ENCODE measurements at regions not wholly inside any gene's neighbourhood (a gene's known extent, or its start where the extent isn't known, plus 50 kb on each side); places are given as distances from the start of the nearest gene placed in this dataset.
A peak's percentile ranks its signal among the peaks of the same experiment; 100 is the strongest.

GRCh38 chr4:56757821-56758411 lies 63.6 kb downstream of the SPINK2 start:
- H3K56ac ChIP-seq (ENCODE audit: low read length) = no peak overlapping the region
- no peak overlapping the region for H2BK120ac ChIP-seq (ENCODE audit: low read depth, low read length)
- WGBS (ENCODE audit: extremely low coverage, insufficient coverage, low lambda C conversion rate) = no CpG with 5 or more reads among the region's 6 CpGs
- DNase-seq = peak; percentile 99
- no peak overlapping the region for H3K4me2 ChIP-seq (ENCODE audit: low read length)
- no peak overlapping the region for H2BK15ac ChIP-seq (replicated peaks; ENCODE audit: low read depth)
- H3K4me3 ChIP-seq (ENCODE audit: low read length) = no peak overlapping the region
- no peaks in the 10 kb centered on the region for H3K27me3 ChIP-seq (ENCODE audit: insufficient read depth, low read length, poor library complexity)
- H2AK5ac ChIP-seq (ENCODE audit: low read length) = no peak overlapping the region
- H3K18ac ChIP-seq (ENCODE audit: low read length) = no peak overlapping the region
- no peak overlapping the region for H3K27ac ChIP-seq (ENCODE audit: low read depth, low read length)
- no peaks in the 10 kb centered on the region for H3K79me1 ChIP-seq (ENCODE audit: low read length)
- no peaks in the 10 kb centered on the region for H3K36me3 ChIP-seq (ENCODE audit: control insufficient read depth, insufficient read depth, low read length)
- no peak overlapping the region for H4K8ac ChIP-seq (ENCODE audit: low read depth, low read length)
- no peak overlapping the region for H3K23ac ChIP-seq (ENCODE audit: low read length)
- no peak overlapping the region for H4K5ac ChIP-seq (ENCODE audit: low read length)
- H3K9ac ChIP-seq (ENCODE audit: low read length) = no peak overlapping the region
- no peak overlapping the region for H3K4ac ChIP-seq (ENCODE audit: low read depth, low read length)
- peaks cover 4% of the 10 kb centered on the region for H3K4me1 ChIP-seq (ENCODE audit: control insufficient read depth, low read depth, low read length)
- no peaks in the 10 kb centered on the region for H3K79me2 ChIP-seq (ENCODE audit: control insufficient read depth, insufficient read depth, low read length)
- no peak overlapping the region for H2BK5ac ChIP-seq (ENCODE audit: low read length)

GRCh38 chr4:56757261-56757746 lies 64.2 kb downstream of the SPINK2 start:
- no CpG with 5 or more reads among the region's 5 CpGs for WGBS (ENCODE audit: extremely low coverage, insufficient coverage, low lambda C conversion rate)
- Histone ChIP-seq H3K9ac (ENCODE audit: low read length) (peak overlapping the region; percentile 16), H3K27ac (ENCODE audit: low read depth, low read length) (no peak overlapping the region)

GRCh38 chr4:56755901-56756300 lies 65.6 kb downstream of the SPINK2 start:
- no peak overlapping the region for H2BK15ac ChIP-seq (replicated peaks; ENCODE audit: low read depth)
- no peak overlapping the region for H3K23ac ChIP-seq (ENCODE audit: low read length)
- H3K9ac ChIP-seq (ENCODE audit: low read length) = no peak overlapping the region
- H3K18ac ChIP-seq (ENCODE audit: low read length) = no peak overlapping the region
- H3K4me2 ChIP-seq (ENCODE audit: low read length) = no peak overlapping the region
- no peak overlapping the region for H3K56ac ChIP-seq (ENCODE audit: low read length)
- no peak overlapping the region for H3K4ac ChIP-seq (ENCODE audit: low read depth, low read length)
- no peaks in the 10 kb centered on the region for H3K27me3 ChIP-seq (ENCODE audit: insufficient read depth, low read length, poor library complexity)
- no peak overlapping the region for H2AK5ac ChIP-seq (ENCODE audit: low read length)
- H2BK5ac ChIP-seq (ENCODE audit: low read length) = no peak overlapping the region
- H4K5ac ChIP-seq (ENCODE audit: low read length) = no peak overlapping the region
- H3K27ac ChIP-seq (ENCODE audit: low read depth, low read length) = no peak overlapping the region
- H3K4me3 ChIP-seq (ENCODE audit: low read length) = no peak overlapping the region
- H3K79me1 ChIP-seq (ENCODE audit: low read length) = no peaks in the 10 kb centered on the region
- no peaks in the 10 kb centered on the region for H3K36me3 ChIP-seq (ENCODE audit: control insufficient read depth, insufficient read depth, low read length)
- no CpG with 5 or more reads among the region's 4 CpGs for WGBS (ENCODE audit: extremely low coverage, insufficient coverage, low lambda C conversion rate)
- no peaks in the 10 kb centered on the region for H3K79me2 ChIP-seq (ENCODE audit: control insufficient read depth, insufficient read depth, low read length)
- no peak overlapping the region for H4K8ac ChIP-seq (ENCODE audit: low read depth, low read length)
- no peak overlapping the region for H2BK120ac ChIP-seq (ENCODE audit: low read depth, low read length)
- peak; percentile 30 for DNase-seq
- peaks cover 4% of the 10 kb centered on the region for H3K4me1 ChIP-seq (ENCODE audit: control insufficient read depth, low read depth, low read length)

More at GRCh38 chr4:56757261-56757746, 64.2 kb downstream of the SPINK2 start:
- Histone ChIP-seq H4K8ac (ENCODE audit: low read depth, low read length) (no peak overlapping the region), H3K79me2 (ENCODE audit: control insufficient read depth, insufficient read depth, low read length) (no peaks in the 10 kb centered on the region), H3K79me1 (ENCODE audit: low read length) (no peaks in the 10 kb centered on the region), H3K27me3 (ENCODE audit: insufficient read depth, low read length, poor library complexity) (no peaks in the 10 kb centered on the region), H3K56ac (ENCODE audit: low read length) (no peak overlapping the region), H2BK5ac (ENCODE audit: low read length) (no peak overlapping the region), H4K5ac (ENCODE audit: low read length) (no peak overlapping the region), H3K4me1 (ENCODE audit: control insufficient read depth, low read depth, low read length) (peaks cover 4% of the 10 kb centered on the region), H3K18ac (ENCODE audit: low read length) (peak overlapping the region; percentile 20), H3K36me3 (ENCODE audit: control insufficient read depth, insufficient read depth, low read length) (no peaks in the 10 kb centered on the region), H3K4ac (ENCODE audit: low read depth, low read length) (no peak overlapping the region), H3K4me3 (ENCODE audit: low read length) (no peak overlapping the region), H2AK5ac (ENCODE audit: low read length) (no peak overlapping the region), H3K23ac (ENCODE audit: low read length) (no peak overlapping the region), H2BK15ac (replicated peaks; ENCODE audit: low read depth) (no peak overlapping the region), H2BK120ac (ENCODE audit: low read depth, low read length) (no peak overlapping the region), H3K4me2 (ENCODE audit: low read length) (no peak overlapping the region)
- peak; percentile 68 for DNase-seq

GRCh38 chr4:56752985-56753384 lies 68.5 kb downstream of the SPINK2 start:
- no peak overlapping the region for H3K4me3 ChIP-seq (ENCODE audit: low read length)
- H2BK5ac ChIP-seq (ENCODE audit: low read length) = no peak overlapping the region
- H4K8ac ChIP-seq (ENCODE audit: low read depth, low read length) = no peak overlapping the region
- no peaks in the 10 kb centered on the region for H3K79me2 ChIP-seq (ENCODE audit: control insufficient read depth, insufficient read depth, low read length)
- H3K27ac ChIP-seq (ENCODE audit: low read depth, low read length) = no peak overlapping the region
- H3K27me3 ChIP-seq (ENCODE audit: insufficient read depth, low read length, poor library complexity) = no peaks in the 10 kb centered on the region
- no peaks in the 10 kb centered on the region for H3K79me1 ChIP-seq (ENCODE audit: low read length)
- H3K4ac ChIP-seq (ENCODE audit: low read depth, low read length) = no peak overlapping the region
- peaks cover 4% of the 10 kb centered on the region for H3K4me1 ChIP-seq (ENCODE audit: control insufficient read depth, low read depth, low read length)
- no peak overlapping the region for H2AK5ac ChIP-seq (ENCODE audit: low read length)
- no peak overlapping the region for H3K4me2 ChIP-seq (ENCODE audit: low read length)
- H3K56ac ChIP-seq (ENCODE audit: low read length) = no peak overlapping the region
- H4K5ac ChIP-seq (ENCODE audit: low read length) = no peak overlapping the region
- H3K18ac ChIP-seq (ENCODE audit: low read length) = no peak overlapping the region
- H2BK15ac ChIP-seq (replicated peaks; ENCODE audit: low read depth) = no peak overlapping the region
- no peak overlapping the region for H3K23ac ChIP-seq (ENCODE audit: low read length)
- DNase-seq = peak; percentile 26
- no peak overlapping the region for H3K9ac ChIP-seq (ENCODE audit: low read length)
- WGBS (ENCODE audit: extremely low coverage, insufficient coverage, low lambda C conversion rate) = no CpG with 5 or more reads among the region's 2 CpGs
- no peak overlapping the region for H2BK120ac ChIP-seq (ENCODE audit: low read depth, low read length)
- no peaks in the 10 kb centered on the region for H3K36me3 ChIP-seq (ENCODE audit: control insufficient read depth, insufficient read depth, low read length)

- H4K8ac ChIP-seq (ENCODE audit: low read depth, low read length) = no peak overlapping the region
- no peak overlapping the region for H3K9ac ChIP-seq (ENCODE audit: low read length)
- no peak overlapping the region for H3K4me2 ChIP-seq (ENCODE audit: low read length)
- no peaks in the 10 kb centered on the region for H3K79me1 ChIP-seq (ENCODE audit: low read length)
- H3K23ac ChIP-seq (ENCODE audit: low read length) = no peak overlapping the region
- H2BK5ac ChIP-seq (ENCODE audit: low read length) = no peak overlapping the region
- H3K79me2 ChIP-seq (ENCODE audit: control insufficient read depth, insufficient read depth, low read length) = no peaks in the 10 kb centered on the region
- H2AK5ac ChIP-seq (ENCODE audit: low read length) = no peak overlapping the region
- no peak overlapping the region for H3K27ac ChIP-seq (ENCODE audit: low read depth, low read length)
- H3K18ac ChIP-seq (ENCODE audit: low read length) = no peak overlapping the region
- no peak overlapping the region for H3K4me3 ChIP-seq (ENCODE audit: low read length)
- no peaks in the 10 kb centered on the region for H3K4me1 ChIP-seq (ENCODE audit: control insufficient read depth, low read depth, low read length)
- no peak for DNase-seq
- H2BK120ac ChIP-seq (ENCODE audit: low read depth, low read length) = no peak overlapping the region
- H3K4ac ChIP-seq (ENCODE audit: low read depth, low read length) = no peak overlapping the region
- H3K56ac ChIP-seq (ENCODE audit: low read length) = no peak overlapping the region
- H2BK15ac ChIP-seq (replicated peaks; ENCODE audit: low read depth) = no peak overlapping the region
- no peaks in the 10 kb centered on the region for H3K27me3 ChIP-seq (ENCODE audit: insufficient read depth, low read length, poor library complexity)
- no peaks in the 10 kb centered on the region for H3K36me3 ChIP-seq (ENCODE audit: control insufficient read depth, insufficient read depth, low read length)
- no peak overlapping the region for H4K5ac ChIP-seq (ENCODE audit: low read length)
Observed at GRCh38 chr4:56750231-56750630, 69.1 kb upstream of the HOPX start.

GRCh38 chr4:56748271-56748670 lies 67.2 kb upstream of the HOPX start:
- no peaks in the 10 kb centered on the region for H3K79me1 ChIP-seq (ENCODE audit: low read length)
- H3K23ac ChIP-seq (ENCODE audit: low read length) = no peak overlapping the region
- H2BK5ac ChIP-seq (ENCODE audit: low read length) = no peak overlapping the region
- H2AK5ac ChIP-seq (ENCODE audit: low read length) = no peak overlapping the region
- no peak overlapping the region for H3K27ac ChIP-seq (ENCODE audit: low read depth, low read length)
- no peak overlapping the region for H3K56ac ChIP-seq (ENCODE audit: low read length)
- no peak overlapping the region for H2BK15ac ChIP-seq (replicated peaks; ENCODE audit: low read depth)
- H2BK120ac ChIP-seq (ENCODE audit: low read depth, low read length) = no peak overlapping the region
- DNase-seq = no peak
- H3K36me3 ChIP-seq (ENCODE audit: control insufficient read depth, insufficient read depth, low read length) = no peaks in the 10 kb centered on the region
- H3K27me3 ChIP-seq (ENCODE audit: insufficient read depth, low read length, poor library complexity) = no peaks in the 10 kb centered on the region
- no peaks in the 10 kb centered on the region for H3K79me2 ChIP-seq (ENCODE audit: control insufficient read depth, insufficient read depth, low read length)
- no peak overlapping the region for H4K5ac ChIP-seq (ENCODE audit: low read length)
- H3K4me2 ChIP-seq (ENCODE audit: low read length) = no peak overlapping the region
- no peak overlapping the region for H4K8ac ChIP-seq (ENCODE audit: low read depth, low read length)
- H3K4ac ChIP-seq (ENCODE audit: low read depth, low read length) = no peak overlapping the region
- no CpG with 5 or more reads among the region's 2 CpGs for WGBS (ENCODE audit: extremely low coverage, insufficient coverage, low lambda C conversion rate)
- no peaks in the 10 kb centered on the region for H3K4me1 ChIP-seq (ENCODE audit: control insufficient read depth, low read depth, low read length)
- no peak overlapping the region for H3K9ac ChIP-seq (ENCODE audit: low read length)
- no peak overlapping the region for H3K18ac ChIP-seq (ENCODE audit: low read length)
- H3K4me3 ChIP-seq (ENCODE audit: low read length) = no peak overlapping the region

Measured in mesendoderm (in vitro differentiated cells).